Endothelial cell of umbilical vein (primary cell): ENCODE measurements at regions not wholly inside any gene's neighbourhood (a gene's known extent, or its start where the extent isn't known, plus 50 kb on each side); places are given as distances from the start of the nearest gene placed in this dataset.

Experiments used
- BruUV-seq: library from RNA; stranded (reverse); fragments of 400-500 nt; replicated peaks from 2 replicates; lab custom pipeline; 2021; lab: Mats Ljungman, UMichigan
- CTCF ChIA-PET: fragments of 300-600, 350-600 bp; sonication (Branson Sonifier 250); formaldehyde crosslinking; loops from one replicate; lab custom pipeline; 2021; ENCODE audit warnings: antibody characterized with exemption, inconsistent platforms; lab: Charles Lee
- POLR2A ChIA-PET: fragments of 300-600, 350-600 bp; sonication (Branson Sonifier 250); formaldehyde crosslinking; loops from one replicate; lab custom pipeline; 2021; ENCODE audit warnings: antibody characterized with exemption, inconsistent platforms; lab: Charles Lee
- DNase-seq: peaks from one replicate; pipeline ENCODE4 v3.0.0-alpha.2; 2011; ENCODE audit warnings: low read depth, low spot score
- FAIRE-seq: peaks from 2 replicates; lab custom pipeline; 2011; peaks lifted over from hg19 to GRCh38; lab: Jason Lieb, UNC
- H2AFZ ChIP-seq: 2 replicates; pipeline ENCODE4 v1.6.0; 2012; ENCODE audit warnings: low read depth, low read length, control low read depth, inconsistent platforms
- H3K27ac ChIP-seq: 2 replicates; pipeline ENCODE4 v1.5.1; 2011; ENCODE audit warnings: low read depth, mild to moderate bottlenecking, control low read depth, low read length, moderate library complexity; ENCODE audit not compliant: insufficient read depth
- H3K27me3 ChIP-seq, 2 experiments: 2 replicates each; pipeline versions ENCODE4 v1.6.0 to v1.6.1; 2011; ENCODE audit warnings: low read length in 2 of 2, mixed read lengths in 1 of 2; ENCODE audit not compliant: control insufficient read depth in 2 of 2, insufficient read depth in 2 of 2
- H3K36me3 ChIP-seq, 2 experiments: 2 replicates in 1 of 2; 3 replicates in 1 of 2; pipeline ENCODE4 v1.5.1; 2011; ENCODE audit warnings: low read length in 2 of 2, mild to moderate bottlenecking in 1 of 2, moderate library complexity in 1 of 2; ENCODE audit not compliant: control insufficient read depth in 2 of 2, insufficient read depth in 2 of 2; ENCODE audit errors: extremely low read depth in 1 of 2
- H3K4me1 ChIP-seq: 3 replicates; pipeline ENCODE4 v1.5.1; 2011; ENCODE audit warnings: mild to moderate bottlenecking, low read length; ENCODE audit not compliant: control insufficient read depth, insufficient read depth; ENCODE audit errors: extremely low read depth
- H3K4me2 ChIP-seq: 2 replicates; pipeline ENCODE4 v1.6.1; 2011; ENCODE audit warnings: low read length, control low read depth, mixed read lengths; ENCODE audit not compliant: insufficient read depth
- H3K4me3 ChIP-seq, 3 experiments: fragments of 200-600 bp in 1 of 3; sonication (generic), shearing (Covaris generic) in 1 of 3; replicated peaks in 1 of 3; 2 replicates each; pipeline ENCODE4 v1.5.1; 2011 to 2016; ENCODE audit warnings: control low read depth in 3 of 3, low read length in 3 of 3, mild to moderate bottlenecking in 2 of 3, inconsistent platforms in 1 of 3, low read depth in 1 of 3, moderate library complexity in 1 of 3; ENCODE audit not compliant: insufficient read depth in 1 of 3
- H3K79me2 ChIP-seq: 2 replicates; pipeline ENCODE4 v1.6.0; 2012; ENCODE audit warnings: low read length, inconsistent platforms; ENCODE audit not compliant: control insufficient read depth, insufficient read depth
- H3K9ac ChIP-seq: replicated peaks from 2 replicates; pipeline ENCODE3; 2011; ENCODE audit warnings: low read length, control low read depth; ENCODE audit not compliant: insufficient read depth; ENCODE audit errors: extremely low read depth
- H3K9me1 ChIP-seq: replicated peaks from 3 replicates; pipeline ENCODE4 v1.6.0; 2011; ENCODE audit warnings: mild to moderate bottlenecking, low read length; ENCODE audit not compliant: control insufficient read depth, insufficient read depth; ENCODE audit errors: extremely low read depth
- H3K9me3 ChIP-seq: replicated peaks from 2 replicates; pipeline ENCODE4 v1.5.1; 2012; ENCODE audit warnings: low read length, inconsistent platforms; ENCODE audit not compliant: control insufficient read depth, insufficient read depth
- H4K20me1 ChIP-seq: replicated peaks from 2 replicates; pipeline ENCODE3; 2011; ENCODE audit warnings: mild to moderate bottlenecking, low read length; ENCODE audit not compliant: control insufficient read depth, insufficient read depth; ENCODE audit errors: extremely low read depth
- EZH2 ChIP-seq: IDR thresholded peaks from 2 replicates; pipeline ENCODE4 v1.6.1; 2012; ENCODE audit warnings: borderline replicate concordance, low read depth, mild to moderate bottlenecking, moderate library complexity, low read length, inconsistent platforms; ENCODE audit not compliant: severe bottlenecking
- FOS ChIP-seq: IDR thresholded peaks from 2 replicates; pipeline ENCODE4 v1.6.1; 2011; ENCODE audit warnings: mild to moderate bottlenecking, low read length, moderate library complexity, borderline replicate concordance; ENCODE audit not compliant: insufficient read depth
- GATA2 ChIP-seq: IDR thresholded peaks from 2 replicates; pipeline ENCODE4 v1.7.0; 2011; ENCODE audit warnings: low read depth, mild to moderate bottlenecking, moderate library complexity, mixed read lengths, low read length; ENCODE audit not compliant: insufficient read length, insufficient read depth
- JUN ChIP-seq: IDR thresholded peaks from 2 replicates; pipeline ENCODE4 v1.6.1; 2011; ENCODE audit warnings: borderline replicate concordance, low read depth; ENCODE audit not compliant: insufficient read length, insufficient read depth
- MYC ChIP-seq: IDR thresholded peaks from one replicate; pipeline ENCODE4 v1.6.1; 2011; ENCODE audit warnings: mild to moderate bottlenecking, low read depth, low read length
- POLR2A ChIP-seq: IDR thresholded peaks from 2 replicates; pipeline ENCODE4 v1.6.1; 2012; ENCODE audit warnings: low read depth, mild to moderate bottlenecking, control low read depth, low read length
- POLR2AphosphoS5 ChIP-seq: IDR thresholded peaks from 2 replicates; pipeline ENCODE4 v1.6.1; 2012; ENCODE audit warnings: low read depth, mild to moderate bottlenecking, control low read depth, low read length, moderate library complexity; ENCODE audit not compliant: insufficient read depth
- dilution Hi-C: fragments of 300-500 bp; cut with MboI; formaldehyde crosslinking; loops from one replicate; pipeline ENCODE4 v1.15.0; 2019; ENCODE audit warnings: low sequenced_read_pairs; ENCODE audit not compliant: extremely low pct_ligation_motif_present
- intact Hi-C: fragments of 100-400 bp; cut with micrococcal nuclease; formaldehyde crosslinking; loops from one replicate; pipeline ENCODE4 v1.10.0; 2022
- TF ChIP-seq, protein P1 (sequence below), 2 donors: IDR thresholded peaks; 1 replicate in 1 of 2; 2 replicates in 1 of 2; pipeline ENCODE4 v1.5.1; 2011; ENCODE audit warnings: low read length in 2 of 2, mild to moderate bottlenecking in 2 of 2, moderate library complexity in 2 of 2, control low read depth in 1 of 2, inconsistent platforms in 1 of 2, low read depth in 1 of 2; ENCODE audit not compliant: insufficient read depth in 1 of 2; ENCODE audit errors: extremely low read depth in 1 of 2
- TF ChIP-seq, protein P2 (sequence below): IDR thresholded peaks from 2 replicates; pipeline ENCODE4 v1.6.1; 2011; ENCODE audit not compliant: insufficient read depth, insufficient read length

DNA sequence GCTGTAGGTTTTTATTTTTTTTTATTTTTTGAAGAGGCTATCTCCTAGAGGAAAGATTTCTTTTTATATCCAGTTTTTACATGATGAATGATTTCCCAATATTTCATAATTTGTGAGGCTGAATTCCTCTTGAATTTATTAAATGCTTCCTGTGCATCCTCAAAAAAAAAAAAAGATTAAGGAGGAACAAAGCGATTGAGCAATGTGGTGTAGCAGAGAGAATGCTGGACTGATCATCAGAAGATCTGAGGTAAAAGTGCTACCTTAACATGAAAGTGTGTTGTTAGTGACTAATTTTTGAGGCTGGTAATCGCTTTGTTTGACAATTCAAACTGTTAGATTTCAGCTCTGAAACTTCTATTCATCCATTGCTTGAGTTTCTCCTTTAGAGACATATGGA is 125.1 kb downstream of the ESM1 start:
- Histone ChIP-seq H3K9me3 (peaks cover 6% of the 10 kb centered on the region), H3K27me3 (peaks cover 0 to 5% of the 10 kb centered on the region in 2 experiments), H3K27ac (no peak overlapping the region), H3K4me3 (no peak overlapping the region), H3K9ac (no peak overlapping the region), H3K4me1 (no peaks in the 10 kb centered on the region), H3K79me2 (no peaks in the 10 kb centered on the region), H3K4me2 (no peak overlapping the region), H4K20me1 (no peaks in the 10 kb centered on the region), H3K36me3 (no peaks in the 10 kb centered on the region), H2AFZ (no peak overlapping the region), H3K9me1 (no peaks in the 10 kb centered on the region)
- intact Hi-C loops = no loop called here
- TF ChIP-seq POLR2A = no peak
- no peak for TF ChIP-seq GATA2
- TF ChIP-seq MYC = no peak
- TF ChIP-seq EZH2 = no peak
- TF ChIP-seq, protein P1, sequence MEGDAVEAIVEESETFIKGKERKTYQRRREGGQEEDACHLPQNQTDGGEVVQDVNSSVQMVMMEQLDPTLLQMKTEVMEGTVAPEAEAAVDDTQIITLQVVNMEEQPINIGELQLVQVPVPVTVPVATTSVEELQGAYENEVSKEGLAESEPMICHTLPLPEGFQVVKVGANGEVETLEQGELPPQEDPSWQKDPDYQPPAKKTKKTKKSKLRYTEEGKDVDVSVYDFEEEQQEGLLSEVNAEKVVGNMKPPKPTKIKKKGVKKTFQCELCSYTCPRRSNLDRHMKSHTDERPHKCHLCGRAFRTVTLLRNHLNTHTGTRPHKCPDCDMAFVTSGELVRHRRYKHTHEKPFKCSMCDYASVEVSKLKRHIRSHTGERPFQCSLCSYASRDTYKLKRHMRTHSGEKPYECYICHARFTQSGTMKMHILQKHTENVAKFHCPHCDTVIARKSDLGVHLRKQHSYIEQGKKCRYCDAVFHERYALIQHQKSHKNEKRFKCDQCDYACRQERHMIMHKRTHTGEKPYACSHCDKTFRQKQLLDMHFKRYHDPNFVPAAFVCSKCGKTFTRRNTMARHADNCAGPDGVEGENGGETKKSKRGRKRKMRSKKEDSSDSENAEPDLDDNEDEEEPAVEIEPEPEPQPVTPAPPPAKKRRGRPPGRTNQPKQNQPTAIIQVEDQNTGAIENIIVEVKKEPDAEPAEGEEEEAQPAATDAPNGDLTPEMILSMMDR (IDR thresholded peaks at IDR 0.05; ENCODE audit: extremely low read depth in 1 of 2, insufficient read depth in 1 of 2, low read depth in 1 of 2, low read length in 2 of 2) = no peak
- no peak for TF ChIP-seq FOS
- TF ChIP-seq JUN = no peak
- TF ChIP-seq POLR2AphosphoS5 = no peak
- TF ChIP-seq, protein P2, sequence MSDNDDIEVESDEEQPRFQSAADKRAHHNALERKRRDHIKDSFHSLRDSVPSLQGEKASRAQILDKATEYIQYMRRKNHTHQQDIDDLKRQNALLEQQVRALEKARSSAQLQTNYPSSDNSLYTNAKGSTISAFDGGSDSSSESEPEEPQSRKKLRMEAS = no peak
- POLR2A ChIA-PET = no interaction called here
- FAIRE-seq (no peak), DNase-seq (no peak)
- no TSS peak for BruUV-seq
- CTCF ChIA-PET = interaction anchor here (1.6 kb wide), 1 partner anchor 344 kb away, joined by 8 read pairs; the partner anchor contains the start of gene SNX18
- dilution Hi-C loops = no loop called here
